Breast epithelium (tissue), 3 donors: ENCODE measurements at regions not wholly inside any gene's neighbourhood (a gene's known extent, or its start where the extent isn't known, plus 50 kb on each side); places are given as distances from the start of the nearest gene placed in this dataset.

ENCODE experiments used
- CTCF ChIP-seq, 3 donors: fragments of 450-650 bp; IDR thresholded peaks; one replicate each; pipeline ENCODE4 v1.5.1; 2016 to 2017; ENCODE audit warnings: antibody characterized with exemption in 3 of 3, mild to moderate bottlenecking in 3 of 3, moderate library complexity in 3 of 3
- POLR2A ChIP-seq: fragments of 450-650 bp; IDR thresholded peaks from one replicate; pipeline ENCODE4 v1.6.1; 2016; ENCODE audit warnings: antibody characterized with exemption, mild to moderate bottlenecking, moderate library complexity
- POLR2AphosphoS5 ChIP-seq, 3 donors: sonication (generic); formaldehyde crosslinking; IDR thresholded peaks; one replicate each; pipeline ENCODE4 v1.6.1; 2017; ENCODE audit warnings: antibody characterized with exemption in 3 of 3

- TF ChIP-seq CTCF (IDR thresholded peaks at IDR 0.05): no peak
- no peak for TF ChIP-seq POLR2AphosphoS5 (IDR thresholded peaks at IDR 0.05)
- no peak for TF ChIP-seq POLR2A
Observed at GRCh38 chr20:54940522-54940921, 465.1 kb downstream of the DOK5 start.
